EH (cell line): ENCODE measurements at regions not wholly inside any gene's neighbourhood (a gene's known extent, or its start where the extent isn't known, plus 50 kb on each side); places are given as distances from the start of the nearest gene placed in this dataset.
A peak's percentile ranks its signal among the peaks of the same experiment; 100 is the strongest.

Experiments
- DNase-seq: peaks from one replicate; pipeline ENCODE4 v3.0.0-alpha.2; 2015; ENCODE audit warnings: low read depth

DNA sequence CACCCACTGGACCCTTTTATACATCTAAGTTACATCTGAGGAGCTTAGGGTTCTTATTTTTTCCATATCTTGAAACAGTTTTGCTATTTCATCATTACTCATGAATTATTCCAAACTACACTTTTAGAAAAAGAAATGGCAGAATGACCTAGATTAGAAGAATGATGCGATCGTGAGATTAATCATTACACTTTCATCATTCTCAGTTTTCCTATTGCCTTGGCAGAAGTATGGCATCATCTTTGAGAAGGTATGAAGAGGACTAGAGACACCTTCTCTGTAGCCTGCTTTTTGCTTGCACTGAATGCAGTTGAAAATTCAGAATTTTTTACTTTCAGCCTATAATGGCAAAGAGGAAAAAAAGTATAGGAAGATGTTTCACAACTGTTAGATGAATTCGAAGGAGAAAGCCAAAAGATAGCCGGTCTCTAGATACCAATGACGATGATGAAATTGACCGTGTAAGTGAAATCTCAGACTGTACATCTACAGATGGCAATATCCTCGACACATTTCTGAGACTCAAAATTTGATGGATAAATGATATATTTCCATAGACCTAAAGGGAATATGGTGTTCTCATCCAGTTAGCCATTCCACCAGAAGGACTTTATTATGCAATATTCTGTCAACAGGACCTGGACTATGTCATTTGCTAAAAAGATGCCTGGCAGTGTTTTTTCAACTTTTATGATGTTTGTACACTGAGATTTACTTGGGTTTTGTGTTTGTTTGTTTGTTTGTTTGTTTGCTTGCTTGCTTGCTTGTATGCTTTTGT is 191.8 kb downstream of the TOMM20 start:
- no peak for DNase-seq

DNA sequence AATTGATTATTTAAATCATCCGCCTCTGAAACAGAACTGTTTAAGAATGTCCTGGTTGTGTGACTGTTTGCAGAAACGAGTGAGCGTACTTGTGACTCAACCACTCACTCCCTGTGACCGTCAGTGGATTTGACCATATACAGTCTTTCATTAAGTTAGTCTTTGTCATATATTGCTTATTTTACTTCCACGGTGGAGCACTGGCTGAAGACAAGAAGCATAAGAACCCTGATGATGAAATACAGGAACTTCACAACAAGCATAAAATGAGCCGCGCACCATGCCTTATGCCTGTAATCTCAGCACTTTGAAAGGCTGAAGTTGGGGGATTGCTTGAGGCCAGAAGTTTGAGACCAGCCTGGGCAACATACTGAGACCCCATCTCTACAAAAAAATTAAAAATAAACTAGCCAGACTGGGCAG is 194.0 kb downstream of the TOMM20 start:
- DNase-seq, result peak; percentile 91

DNA sequence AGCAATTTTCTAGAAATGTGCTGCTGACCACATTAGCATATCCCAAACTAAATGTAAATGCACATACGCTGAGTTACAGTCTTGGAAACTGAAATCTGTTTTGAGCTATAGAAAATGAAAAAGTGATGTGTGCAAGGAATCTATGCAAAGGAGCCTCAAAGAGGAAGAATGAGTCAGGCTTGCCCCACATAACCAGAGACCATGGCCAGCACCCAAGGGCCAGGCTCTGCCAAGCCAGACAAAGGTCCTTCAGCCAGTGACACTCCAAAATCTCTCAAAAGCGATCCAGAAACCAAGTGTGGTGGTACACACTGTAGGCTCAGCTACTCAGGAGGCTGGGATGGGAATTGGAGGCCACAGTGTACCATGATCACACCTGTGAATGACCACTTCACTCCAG is 195.2 kb downstream of the TOMM20 start:
- DNase-seq, result peak; percentile 82

DNA sequence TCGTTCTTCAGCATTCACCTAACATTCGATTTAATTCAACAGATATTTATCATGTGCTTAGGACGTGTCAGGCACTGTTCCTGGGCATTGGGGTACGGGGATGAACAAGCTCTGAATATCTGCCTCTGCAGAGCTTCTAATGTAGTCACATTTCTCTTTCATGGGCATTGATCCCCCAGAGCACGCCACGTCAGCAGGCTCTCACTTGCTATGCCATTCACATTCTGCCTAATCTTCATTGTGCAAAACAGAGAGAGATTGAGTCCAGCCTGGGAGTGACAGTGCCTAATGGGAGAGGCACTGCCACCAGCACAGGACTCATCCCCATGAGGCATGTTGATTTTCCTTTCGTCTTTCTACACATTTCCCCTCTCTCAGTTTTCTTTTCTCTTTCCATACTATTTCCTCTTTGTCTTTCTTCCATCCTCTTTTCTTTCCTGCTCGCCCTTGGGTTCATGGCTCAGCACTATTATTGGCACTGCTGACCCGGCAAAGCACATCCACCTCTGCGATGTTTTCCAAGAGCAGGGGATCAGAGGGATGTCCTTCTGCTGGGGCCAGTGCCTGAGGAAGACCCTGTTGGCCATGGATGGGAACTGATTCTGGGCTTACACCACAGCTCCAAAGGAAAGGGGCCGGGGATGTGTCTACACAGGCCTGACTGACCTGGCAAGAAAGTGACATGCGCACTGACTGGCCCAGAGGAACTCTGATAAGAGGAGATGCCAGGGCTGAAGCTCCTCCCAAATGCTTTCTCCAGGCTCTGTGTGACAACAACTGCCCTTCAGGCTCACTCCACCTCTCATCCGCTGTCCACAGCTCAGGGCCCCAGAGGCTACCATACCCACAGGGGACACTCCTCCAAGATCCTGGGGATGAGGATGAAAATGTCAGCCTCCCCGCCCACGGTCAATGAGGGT is 195.9 kb downstream of the TOMM20 start:
- peak; percentile 21 for DNase-seq

DNA sequence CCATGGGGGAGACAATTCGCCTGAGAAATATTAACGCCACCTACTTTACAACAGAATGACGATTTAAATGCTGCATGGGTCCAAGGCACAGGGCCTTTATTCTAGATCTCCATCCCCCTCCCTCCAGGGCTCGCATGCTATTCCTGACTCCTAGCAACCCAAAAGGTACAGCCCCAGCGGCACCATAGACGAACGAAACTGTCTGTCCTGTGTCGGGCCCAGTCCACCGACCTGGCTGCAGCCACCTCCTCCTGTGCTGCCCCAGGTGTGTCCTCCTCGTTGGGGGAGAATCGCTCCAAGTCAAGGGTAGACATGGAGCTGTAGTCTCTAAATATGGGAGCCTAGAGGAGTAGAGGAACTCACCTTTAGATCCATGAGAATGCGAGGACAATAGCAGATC is 196.5 kb downstream of the TOMM20 start:
- DNase-seq, result no peak

DNA sequence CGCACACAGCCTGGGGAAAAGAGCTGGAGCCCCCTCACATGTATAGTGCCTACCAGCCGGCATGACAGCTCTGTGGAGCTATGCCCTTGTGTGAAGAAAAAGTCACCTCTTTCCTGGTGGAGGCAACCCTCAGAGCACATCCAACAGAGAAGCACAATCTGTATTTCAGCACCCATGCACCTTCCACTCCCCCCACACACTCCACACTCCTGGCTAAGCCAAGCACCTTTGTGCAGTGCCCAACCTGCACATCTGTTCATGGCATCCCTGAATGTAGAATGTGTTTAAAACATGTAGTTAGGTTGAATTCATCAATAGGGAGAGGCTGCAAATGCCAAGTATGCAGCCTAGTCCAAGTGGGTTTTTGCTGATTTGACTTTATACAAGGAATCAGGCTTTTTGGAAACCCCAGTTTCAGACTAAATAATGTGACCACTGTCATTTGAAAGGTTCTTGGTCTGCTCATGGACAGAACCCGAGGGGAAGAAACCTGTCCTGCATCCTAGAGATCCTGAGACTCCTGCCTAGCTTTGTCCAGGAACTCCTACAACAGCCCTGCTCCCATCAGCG is 197.1 kb downstream of the TOMM20 start:
- no peak for DNase-seq

DNA sequence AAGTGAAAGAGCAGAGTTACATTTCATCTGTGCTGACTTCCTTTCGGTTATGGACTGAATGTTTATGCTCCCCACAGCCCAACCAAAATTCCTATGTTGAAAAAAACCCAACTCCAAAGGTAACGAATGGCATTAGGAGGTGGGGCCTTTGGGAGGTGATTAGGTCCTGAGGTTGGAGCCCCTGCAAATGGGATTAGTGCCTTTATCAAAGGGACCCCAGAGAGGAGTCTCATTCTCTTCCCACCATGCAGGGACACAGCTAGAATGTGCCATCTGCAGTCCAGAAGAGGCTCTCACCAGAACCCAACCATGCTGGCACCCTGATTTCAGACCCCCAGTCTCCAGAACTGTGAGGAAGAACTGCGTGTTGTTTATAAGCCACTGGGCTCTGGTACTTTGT is 199.3 kb downstream of the TOMM20 start:
- DNase-seq, result no peak

DNA sequence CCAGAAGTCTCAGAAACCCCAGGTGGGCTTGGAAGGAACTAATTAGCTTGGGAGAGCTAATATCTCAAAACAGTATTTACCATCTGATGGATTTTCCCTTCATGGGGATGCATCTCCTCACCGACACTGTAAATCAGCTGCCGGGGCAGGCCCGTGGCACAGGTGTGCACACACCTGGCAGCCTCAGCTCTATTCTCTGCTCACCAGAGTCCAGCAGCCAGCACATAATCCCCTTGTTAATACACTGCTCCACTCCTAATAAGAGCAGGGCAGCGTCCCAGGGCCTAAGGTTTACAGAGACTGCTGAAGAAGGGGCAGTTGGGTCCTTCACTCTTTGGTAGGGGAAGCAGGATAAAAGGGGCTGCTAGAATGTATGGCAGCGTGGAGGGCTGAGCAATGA is 200.0 kb downstream of the TOMM20 start:
- no peak for DNase-seq

DNA sequence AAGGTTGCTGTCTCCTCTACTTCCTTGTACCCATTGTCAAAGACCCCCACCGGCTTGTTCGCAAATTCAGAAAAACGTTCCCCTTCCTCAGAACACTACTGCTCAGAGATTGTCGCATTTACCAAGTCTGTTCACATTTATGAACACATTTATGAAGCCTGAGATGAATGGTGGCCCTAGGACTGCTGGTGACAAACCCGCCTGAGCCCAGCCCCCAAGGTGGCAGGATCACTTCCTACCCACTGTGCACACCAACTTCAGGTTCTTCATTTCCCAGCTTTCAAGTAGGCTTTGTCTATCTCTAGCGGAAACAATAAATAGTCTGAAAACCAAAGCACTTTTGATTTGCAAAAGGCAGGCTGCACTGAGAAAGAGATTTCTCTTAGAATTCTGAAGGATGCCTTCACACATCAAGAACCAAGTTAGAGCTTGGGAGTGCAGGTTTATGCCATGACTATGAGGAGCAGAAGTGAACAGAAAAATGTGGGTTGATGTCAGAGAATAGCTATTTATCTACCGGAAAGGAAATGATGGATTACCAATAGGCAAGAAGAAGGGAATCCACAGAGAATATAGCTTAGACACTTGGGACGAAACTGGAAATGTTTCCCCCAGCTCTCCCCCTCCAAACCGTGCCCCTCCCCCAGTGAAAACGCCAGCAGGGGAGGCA is 200.5 kb downstream of the TOMM20 start:
- DNase-seq, result no peak

DNA sequence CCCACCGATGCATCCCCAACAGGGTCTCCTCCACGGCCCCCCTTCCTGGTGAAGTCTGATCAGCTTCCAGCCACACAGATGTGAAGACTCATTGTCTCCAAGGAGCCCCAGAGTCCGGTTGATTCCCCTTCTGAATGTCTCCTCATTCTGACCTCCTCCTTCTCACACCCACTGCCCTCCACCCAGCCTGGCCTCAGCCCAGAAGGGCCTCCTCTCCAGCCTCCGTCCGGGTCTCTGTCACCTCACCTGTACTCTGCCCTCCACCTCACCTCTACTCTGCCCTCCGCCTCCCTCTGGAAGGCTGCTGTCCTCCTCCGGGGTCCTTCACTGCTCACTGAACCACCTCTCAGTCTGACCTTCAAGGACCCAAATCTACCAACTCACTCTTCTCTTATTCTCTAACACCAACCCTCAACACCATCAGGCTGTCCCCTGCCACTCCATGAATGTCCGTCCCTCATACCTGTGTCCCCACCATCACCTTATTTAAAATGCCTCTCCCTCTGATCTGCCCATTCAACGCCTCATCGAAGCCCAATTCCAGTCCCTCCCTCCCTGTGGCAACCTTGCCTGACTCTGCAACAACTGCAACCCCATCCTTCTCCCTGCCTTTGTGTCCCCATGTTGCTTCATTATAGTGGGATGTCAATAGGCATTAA is 201.2 kb downstream of the TOMM20 start:
- DNase-seq, result no peak

DNA sequence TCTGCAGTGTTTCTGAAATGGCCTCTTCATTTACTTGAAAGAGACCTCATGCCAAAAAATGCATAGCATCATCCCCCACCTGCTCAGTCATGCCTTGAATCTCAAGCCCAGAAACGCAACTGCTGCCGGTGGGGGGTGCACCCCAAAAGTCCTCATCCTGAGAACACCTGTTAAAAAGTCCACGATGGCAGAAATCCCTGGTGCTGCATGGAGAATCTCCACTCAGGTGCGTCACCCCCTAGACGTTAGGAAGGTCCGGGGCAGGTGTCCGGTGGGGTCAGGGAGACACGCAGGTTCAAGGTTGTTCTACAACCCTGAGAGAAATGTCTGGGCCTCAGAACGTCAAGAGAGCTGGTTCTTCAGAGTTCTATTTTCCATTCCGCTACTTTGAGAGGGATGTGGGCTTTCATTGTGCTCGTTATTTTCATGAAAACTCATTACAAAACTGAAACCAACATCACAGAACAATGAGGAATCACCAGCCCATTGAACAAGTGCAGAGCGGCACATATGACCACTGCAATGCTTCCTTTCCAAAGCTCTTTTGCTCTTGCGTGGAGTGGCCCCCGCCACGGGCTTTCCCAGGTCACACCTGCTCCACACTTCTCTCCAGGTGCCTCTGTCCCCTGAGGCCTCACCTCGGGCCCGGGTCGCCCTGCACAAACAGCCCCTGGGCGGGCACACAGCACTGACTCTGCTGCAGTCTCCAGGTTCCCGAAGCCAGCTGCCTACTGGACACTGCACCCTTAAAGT is 201.9 kb downstream of the TOMM20 start:
- DNase-seq, result no peak

DNA sequence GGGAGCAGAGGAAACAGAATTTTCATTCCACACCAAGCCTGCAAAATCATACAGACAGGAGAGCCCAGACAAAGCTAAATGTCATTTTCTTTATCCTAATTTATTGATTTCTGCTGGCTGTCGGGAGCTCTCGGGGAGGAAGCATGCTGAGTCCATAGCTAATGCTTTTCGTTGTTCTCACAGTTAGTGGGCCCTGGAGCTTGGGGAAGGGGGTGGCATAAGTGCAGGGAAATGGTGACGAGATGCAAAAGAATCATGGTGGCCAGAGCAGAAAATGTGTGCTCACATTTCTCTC is 202.4 kb downstream of the TOMM20 start:
- DNase-seq, result no peak

DNA sequence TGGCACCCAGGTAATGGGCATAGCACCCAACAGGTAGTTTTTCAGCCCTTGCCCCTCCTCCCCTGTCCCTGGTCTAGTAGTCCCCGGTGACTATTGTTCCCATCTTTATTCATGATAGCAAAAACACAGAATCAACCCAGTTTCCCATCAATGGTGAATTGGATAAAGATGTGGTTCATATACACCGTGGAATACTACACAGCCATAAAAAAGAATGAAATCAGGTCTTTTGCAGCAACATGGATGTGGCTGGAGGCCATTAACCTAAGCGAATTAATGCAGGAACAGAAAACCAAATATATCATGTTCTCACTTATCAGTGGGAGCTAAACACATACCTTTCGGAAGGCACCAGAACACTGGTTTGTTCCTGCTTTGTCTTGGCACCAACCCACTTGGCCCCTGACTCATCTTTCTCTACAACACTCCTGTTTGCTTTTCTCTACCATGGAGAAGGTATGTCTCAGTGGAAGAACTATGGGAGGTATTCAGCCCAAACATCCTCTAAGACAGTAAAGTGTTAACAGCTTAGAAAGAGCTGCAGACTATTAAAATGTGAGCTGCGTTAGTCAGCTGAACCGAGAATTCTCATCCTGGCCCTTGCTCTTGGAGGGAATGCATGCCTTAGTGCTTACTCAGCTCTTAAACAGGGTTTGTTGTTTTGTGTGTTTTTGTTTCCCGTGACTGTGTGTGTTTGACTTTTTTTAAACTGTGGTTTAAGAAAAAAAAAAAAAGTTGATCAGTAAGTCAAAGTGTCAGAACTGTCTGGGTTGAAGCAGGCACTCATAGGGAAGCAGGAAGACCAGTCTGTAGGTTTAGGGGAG is 203.0 kb downstream of the TOMM20 start:
- DNase-seq, result peak; percentile 100

DNA sequence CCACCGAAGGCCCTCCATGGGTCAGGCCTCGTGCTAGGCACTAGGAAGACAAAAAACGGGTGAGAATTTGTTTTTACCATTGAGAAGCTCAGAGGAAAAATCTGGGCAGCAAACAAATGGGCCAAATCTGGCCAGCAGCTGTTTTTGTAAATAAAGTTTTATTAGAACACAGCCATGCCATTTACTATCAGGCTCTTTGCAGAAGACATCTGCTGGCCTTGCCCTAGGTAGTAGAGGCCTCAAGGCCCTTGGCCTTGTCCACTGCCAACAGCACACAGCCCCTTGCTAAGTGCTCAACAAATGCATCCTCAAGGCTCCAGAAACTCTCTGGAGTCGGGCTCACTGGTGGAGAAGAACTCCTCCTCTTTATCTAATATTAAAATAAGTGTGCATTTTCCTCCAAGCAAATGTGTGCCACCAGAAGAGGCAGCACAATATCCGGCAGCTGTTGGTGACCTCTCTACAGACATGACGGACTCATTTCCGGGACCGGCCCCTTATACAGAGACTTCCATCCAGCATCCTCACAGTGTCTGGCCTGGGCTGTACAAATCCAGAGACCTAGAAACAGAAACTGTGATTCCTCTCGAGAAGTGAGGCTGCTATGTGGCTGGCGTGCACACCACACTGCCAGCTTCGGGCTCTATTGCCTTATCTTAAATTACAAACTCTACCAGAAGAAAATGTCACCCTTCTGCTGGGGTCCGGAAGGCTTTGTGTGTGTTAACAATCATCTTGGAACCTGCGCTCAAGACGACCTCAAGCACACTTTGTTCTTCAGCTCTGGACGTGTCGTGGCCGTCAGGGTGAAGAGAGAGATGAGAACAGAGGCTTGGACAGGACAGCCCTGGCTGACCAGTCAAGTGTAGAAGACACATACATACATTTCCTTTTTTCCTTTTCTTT is 203.9 kb downstream of the TOMM20 start:
- DNase-seq, result no peak

DNA sequence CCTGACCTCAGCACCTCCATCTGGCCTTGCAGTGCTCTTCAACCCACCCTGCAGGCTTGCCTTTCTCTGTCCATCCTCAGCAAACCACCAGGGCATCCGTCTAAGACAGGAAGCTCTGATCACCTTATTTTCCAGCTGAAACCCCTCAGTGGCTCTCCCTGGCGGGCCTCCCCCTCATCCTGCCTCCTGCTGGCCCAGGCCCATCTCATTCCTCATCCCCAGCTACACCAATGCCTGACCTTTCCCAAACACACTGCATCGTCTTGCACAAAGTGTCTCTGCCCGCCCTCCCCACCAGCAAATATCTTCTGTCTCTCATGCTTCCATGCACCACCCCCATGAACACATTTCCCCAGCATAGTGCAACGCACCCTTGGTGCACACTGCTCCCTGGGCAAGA is 205.0 kb downstream of the TOMM20 start:
- DNase-seq, result no peak

DNA sequence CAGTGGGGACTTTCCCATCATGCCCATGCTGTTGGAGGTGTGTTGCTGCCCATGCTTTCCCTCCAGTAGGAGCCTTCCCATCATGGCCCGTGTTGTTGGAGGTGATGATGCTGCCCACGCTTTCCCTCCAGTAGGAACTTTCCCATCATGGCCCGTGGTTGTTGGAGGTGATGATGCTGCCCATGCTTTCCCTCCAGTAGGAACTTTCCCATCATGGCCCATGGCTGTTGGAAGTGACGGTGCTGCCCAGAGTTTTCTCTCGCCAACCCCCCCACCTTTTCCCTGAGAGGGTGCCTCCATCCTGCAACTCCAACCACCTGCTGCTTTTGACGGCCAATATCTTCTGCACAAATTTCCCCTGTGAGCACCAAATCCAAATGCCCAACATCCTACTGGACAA is 205.7 kb downstream of the TOMM20 start:
- DNase-seq, result no peak

DNA sequence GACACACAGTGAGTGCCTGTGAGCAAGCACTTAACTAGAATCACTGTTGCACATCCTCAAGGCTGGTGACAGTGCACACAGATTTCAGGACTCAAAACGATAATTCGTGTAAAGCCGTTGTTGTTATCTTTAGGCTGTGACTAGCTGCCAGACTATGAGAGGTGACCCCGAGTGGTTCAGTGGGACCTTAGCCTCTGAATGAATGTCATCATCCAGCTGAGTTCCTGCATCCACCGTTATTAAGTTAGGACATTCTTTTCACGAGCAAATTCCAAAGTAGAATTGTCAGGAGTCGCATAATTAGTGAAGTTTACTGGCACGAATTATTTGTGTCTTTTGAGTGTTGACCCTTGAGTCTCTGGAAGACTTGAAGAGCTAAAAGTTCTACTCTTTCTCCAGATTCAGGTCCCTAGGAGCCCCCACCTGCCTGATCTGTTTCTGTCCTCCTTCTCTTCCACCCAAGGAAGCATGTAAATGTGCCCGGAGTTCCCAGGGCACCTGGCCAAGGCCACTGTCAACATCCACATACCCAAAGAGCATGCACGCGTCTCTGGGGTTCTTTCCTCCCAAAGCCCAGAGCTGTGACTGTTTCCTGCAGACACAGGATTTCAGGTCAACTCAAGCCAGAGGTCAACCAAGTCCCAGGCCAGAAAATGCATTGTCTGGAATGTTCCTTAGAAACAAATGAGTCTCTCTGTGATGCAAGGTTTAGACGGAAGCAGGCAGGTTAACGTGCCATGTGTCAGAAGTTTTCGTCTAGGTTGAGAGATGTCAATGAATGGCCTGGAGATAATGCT is 207.2 kb downstream of the TOMM20 start:
- peak; percentile 92 for DNase-seq

DNA sequence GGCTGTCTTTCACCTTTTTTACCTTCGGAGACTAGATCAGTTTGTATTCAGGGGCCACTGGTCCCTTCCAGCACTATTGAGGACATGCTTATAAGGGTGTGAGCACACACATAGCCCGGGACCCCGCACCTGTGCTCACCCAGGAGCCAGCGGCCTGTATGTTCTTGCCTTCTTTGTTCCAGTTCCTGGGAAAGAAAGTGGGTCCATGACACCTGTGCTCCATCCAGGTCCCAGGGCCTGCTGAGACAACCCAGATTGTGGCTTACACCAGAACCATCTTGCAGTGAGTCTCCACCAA is 207.8 kb downstream of the TOMM20 start:
- DNase-seq, result no peak
